Nephron progenitor cell (in vitro differentiated cells): ENCODE measurements at regions not wholly inside any gene's neighbourhood (a gene's known extent, or its start where the extent isn't known, plus 50 kb on each side); places are given as distances from the start of the nearest gene placed in this dataset.
"Not testable (repeated sequence)": the region's sequence is repeated elsewhere in the genome, so short reads cannot be mapped to it uniquely, and the experiment has no call there.

Experiments used
- DNase-seq: peaks from one replicate; pipeline ENCODE4 v3.0.0; 2021
- H3K27ac Mint-ChIP-seq: 2 replicates; pipeline ENCODE4 v1.8.0; 2021; ENCODE audit warnings: mild to moderate bottlenecking, moderate library complexity, mixed read lengths
- H3K27me3 Mint-ChIP-seq: 2 replicates; pipeline ENCODE4 v1.8.0; 2021; ENCODE audit warnings: mild to moderate bottlenecking, low read depth, mixed read lengths; ENCODE audit not compliant: poor library complexity
- H3K36me3 Mint-ChIP-seq: 2 replicates; pipeline ENCODE4 v1.8.0; 2021; ENCODE audit warnings: low read depth, mixed read lengths
- H3K4me1 Mint-ChIP-seq: 2 replicates; pipeline ENCODE4 v1.8.0; 2021; ENCODE audit warnings: mixed read lengths
- H3K4me3 Mint-ChIP-seq: 2 replicates; pipeline ENCODE4 v1.8.0; 2021; ENCODE audit warnings: mild to moderate bottlenecking, moderate library complexity, mixed read lengths
- H3K9me3 Mint-ChIP-seq: 2 replicates; pipeline ENCODE4 v1.8.0; 2021; ENCODE audit warnings: mild to moderate bottlenecking, moderate library complexity, mixed read lengths
- TF ChIP-seq, protein P1 (sequence below): fragments of 200-600 bp; sonication (generic); IDR thresholded peaks from 2 replicates; pipeline ENCODE4 v1.5.0; 2021; ENCODE audit warnings: antibody characterized with exemption

DNA sequence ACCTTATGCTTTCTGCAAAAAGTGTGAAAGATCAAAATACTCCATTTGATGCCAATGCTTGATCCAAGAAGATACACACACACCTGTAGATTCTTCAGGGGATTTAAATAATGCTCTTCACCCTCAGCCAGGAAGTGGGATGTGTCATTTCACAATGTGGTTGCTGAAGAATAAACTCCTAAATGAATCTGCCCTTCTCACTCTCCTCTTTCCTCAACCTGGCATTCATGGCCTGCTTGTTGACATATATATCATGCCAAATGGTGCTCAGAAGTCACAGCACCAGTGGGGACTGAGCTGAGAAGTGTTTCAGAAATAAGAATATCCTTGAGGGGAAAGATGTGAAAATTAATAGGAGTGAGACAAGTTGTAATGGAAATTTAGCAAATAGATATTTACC, 146.6 kb upstream of the ARHGEF26 start:
- H3K4me3 Mint-ChIP-seq = no peak overlapping the region
- TF ChIP-seq, protein P1, sequence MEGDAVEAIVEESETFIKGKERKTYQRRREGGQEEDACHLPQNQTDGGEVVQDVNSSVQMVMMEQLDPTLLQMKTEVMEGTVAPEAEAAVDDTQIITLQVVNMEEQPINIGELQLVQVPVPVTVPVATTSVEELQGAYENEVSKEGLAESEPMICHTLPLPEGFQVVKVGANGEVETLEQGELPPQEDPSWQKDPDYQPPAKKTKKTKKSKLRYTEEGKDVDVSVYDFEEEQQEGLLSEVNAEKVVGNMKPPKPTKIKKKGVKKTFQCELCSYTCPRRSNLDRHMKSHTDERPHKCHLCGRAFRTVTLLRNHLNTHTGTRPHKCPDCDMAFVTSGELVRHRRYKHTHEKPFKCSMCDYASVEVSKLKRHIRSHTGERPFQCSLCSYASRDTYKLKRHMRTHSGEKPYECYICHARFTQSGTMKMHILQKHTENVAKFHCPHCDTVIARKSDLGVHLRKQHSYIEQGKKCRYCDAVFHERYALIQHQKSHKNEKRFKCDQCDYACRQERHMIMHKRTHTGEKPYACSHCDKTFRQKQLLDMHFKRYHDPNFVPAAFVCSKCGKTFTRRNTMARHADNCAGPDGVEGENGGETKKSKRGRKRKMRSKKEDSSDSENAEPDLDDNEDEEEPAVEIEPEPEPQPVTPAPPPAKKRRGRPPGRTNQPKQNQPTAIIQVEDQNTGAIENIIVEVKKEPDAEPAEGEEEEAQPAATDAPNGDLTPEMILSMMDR = no peak
- no peaks in the 10 kb centered on the region for H3K9me3 Mint-ChIP-seq

DNA sequence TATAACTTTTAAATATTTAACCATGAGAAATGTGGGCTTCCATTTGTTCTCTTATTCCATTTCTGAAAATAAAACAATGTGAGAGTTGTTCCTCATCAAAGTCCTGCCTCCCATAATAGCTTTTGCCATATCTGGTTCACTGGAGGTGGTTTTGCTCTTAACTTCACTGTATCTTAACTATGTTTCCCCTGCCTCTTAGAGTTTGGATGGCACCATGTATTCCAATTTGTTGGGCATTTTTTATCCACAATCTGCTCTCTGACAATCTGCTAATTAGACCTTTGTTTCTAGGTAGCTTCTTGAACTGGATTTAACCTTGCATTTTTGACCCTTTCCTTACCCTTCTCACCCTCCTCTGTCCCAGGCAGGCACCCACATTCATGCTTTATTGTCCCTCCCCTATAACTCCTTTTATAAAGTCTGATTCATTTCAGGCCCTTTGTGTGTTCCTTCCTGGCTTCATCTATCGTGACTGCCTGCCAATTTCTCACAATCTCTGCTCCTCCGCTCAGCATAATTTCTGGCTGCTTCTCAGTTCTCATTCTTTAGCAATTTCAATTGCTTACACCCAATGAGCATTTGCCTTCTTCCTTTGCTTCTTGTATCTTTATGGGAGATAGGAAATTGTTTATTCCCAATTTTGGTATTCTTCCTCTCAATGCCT, 144.2 kb upstream of the ARHGEF26 start:
- Mint-ChIP-seq H3K4me3 (no peak overlapping the region), H3K4me1 (peaks cover 36% of the 10 kb centered on the region), H3K27me3 (peaks cover 4% of the 10 kb centered on the region), H3K36me3 (no peaks in the 10 kb centered on the region), H3K9me3 (peaks cover 3% of the 10 kb centered on the region), H3K27ac (no peak overlapping the region)
- TF ChIP-seq, protein P1 = no peak
- DNase-seq = no peak

More for the DNA sequence above, 146.6 kb upstream of the ARHGEF26 start:
- H3K4me1 Mint-ChIP-seq = peaks cover 26% of the 10 kb centered on the region
- peaks cover 4% of the 10 kb centered on the region for H3K27me3 Mint-ChIP-seq
- H3K27ac Mint-ChIP-seq = no peak overlapping the region
- DNase-seq = no peak
- no peaks in the 10 kb centered on the region for H3K36me3 Mint-ChIP-seq

DNA sequence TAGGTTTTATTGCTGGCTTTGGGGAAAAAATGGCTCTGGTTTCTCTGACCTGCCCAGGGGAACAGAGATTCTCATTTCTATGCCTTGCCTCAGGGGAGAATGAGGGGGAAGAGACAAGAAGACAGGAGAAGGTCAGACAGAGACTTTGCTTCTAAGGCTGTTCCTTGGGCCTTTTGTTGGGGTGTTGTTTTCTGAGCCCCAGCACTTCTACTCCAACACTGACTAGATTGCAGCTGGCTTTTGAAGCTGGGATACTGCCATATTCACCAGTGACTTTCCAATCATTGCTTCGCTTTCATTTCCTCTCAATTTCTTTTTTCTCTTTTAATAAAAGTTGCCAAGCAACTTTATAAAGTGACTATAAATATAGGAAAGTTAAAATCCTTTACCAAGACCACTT, 143.2 kb upstream of the ARHGEF26 start:
- Mint-ChIP-seq H3K9me3 (peaks cover 13% of the 10 kb centered on the region), H3K4me3 (no peak overlapping the region), H3K27ac (no peak overlapping the region), H3K27me3 (no peaks in the 10 kb centered on the region), H3K36me3 (no peaks in the 10 kb centered on the region), H3K4me1 (peaks cover 36% of the 10 kb centered on the region)
- TF ChIP-seq, protein P1 = no peak
- DNase-seq = no peak

DNA sequence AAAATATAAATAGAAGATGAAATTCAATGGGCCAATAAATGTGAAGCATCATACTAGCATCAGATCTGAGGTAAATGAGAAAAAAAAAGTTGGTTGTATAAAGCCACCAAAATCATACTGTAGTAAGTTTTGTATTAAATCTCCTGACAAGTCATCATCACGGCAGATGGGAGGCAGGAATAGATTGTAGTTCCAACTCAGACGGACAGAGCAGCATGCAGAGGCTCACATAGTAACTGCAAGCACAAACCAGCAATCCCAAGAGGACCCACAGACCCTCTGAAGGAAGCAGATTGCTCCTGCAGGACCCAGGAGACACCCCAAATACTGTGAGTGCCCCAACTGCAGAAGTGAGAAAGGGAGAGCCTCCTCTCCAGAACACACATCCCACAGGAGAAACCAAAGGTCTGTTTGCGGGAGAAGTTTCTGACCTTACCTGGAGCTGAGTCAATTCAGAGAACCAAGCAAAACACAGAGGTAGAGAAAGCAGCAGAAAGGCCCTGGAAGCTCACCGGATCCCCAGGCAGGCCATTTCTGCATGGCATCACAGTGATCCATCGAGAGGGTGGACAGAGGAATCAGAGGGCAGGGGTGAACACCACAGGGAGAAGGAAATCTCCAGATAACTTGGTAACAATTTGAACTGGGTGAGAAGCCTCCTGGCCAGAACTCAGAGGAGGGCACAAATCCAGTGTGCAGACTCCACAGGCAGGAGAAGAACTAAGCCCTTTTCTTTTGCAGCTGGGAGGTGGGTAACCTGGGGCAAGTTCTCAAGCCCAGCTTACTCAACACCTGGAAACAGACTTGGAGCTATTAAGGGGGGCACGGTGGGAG, 141.6 kb upstream of the ARHGEF26 start:
- H3K4me3 Mint-ChIP-seq = no peak overlapping the region
- no peaks in the 10 kb centered on the region for H3K27me3 Mint-ChIP-seq
- H3K9me3 Mint-ChIP-seq = peaks cover 16% of the 10 kb centered on the region
- DNase-seq = no peak
- H3K36me3 Mint-ChIP-seq = no peaks in the 10 kb centered on the region
- H3K27ac Mint-ChIP-seq = peak overlapping the region; percentile 81
- H3K4me1 Mint-ChIP-seq = peaks cover 25% of the 10 kb centered on the region
- TF ChIP-seq, protein P1 = no peak

DNA sequence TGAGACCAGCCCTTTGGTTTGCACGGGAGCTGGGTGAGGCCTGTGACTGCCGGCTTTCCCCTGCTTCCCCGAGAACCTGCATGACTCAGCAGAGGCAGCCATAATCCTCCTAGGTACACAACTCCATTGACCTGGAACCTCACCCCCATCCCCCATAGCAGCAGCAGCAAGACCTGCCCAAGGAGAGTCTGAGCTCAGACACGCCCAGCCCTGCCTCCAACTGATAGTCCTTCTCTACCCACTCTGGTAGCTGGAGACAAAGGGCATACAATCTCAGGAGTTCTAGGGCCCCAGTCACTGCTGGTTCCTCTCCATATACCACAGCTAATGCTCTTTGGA, 141.0 kb upstream of the ARHGEF26 start:
- H3K4me1 Mint-ChIP-seq = peaks cover 24% of the 10 kb centered on the region
- no peaks in the 10 kb centered on the region for H3K36me3 Mint-ChIP-seq
- DNase-seq = no peak
- peak overlapping the region; percentile 52 for H3K27ac Mint-ChIP-seq
- H3K9me3 Mint-ChIP-seq = peaks cover 16% of the 10 kb centered on the region
- no peak overlapping the region for H3K4me3 Mint-ChIP-seq
- no peaks in the 10 kb centered on the region for H3K27me3 Mint-ChIP-seq
- TF ChIP-seq, protein P1 = no peak

DNA sequence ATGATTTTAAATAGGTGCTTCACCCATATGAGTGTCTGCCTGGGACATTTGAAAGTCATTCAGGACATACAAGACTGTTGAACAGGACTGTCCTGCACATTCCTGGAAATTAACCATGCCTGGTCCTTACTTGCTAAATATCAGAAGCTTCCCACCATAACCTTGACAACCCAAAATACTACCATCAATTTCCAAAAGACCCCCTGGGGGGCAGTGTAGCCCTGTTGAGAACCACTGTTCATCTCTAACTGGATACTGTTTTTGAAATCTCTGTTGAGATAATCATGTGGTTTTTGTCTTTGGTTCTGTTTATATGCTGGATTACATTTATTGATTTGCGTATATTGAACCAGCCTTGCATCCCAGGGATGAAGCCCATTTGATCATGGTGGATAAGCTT, 123.8 kb upstream of the ARHGEF26 start:
- not testable (repeated sequence) for H3K36me3 Mint-ChIP-seq, H3K4me3 Mint-ChIP-seq, H3K27me3 Mint-ChIP-seq, H3K4me1 Mint-ChIP-seq
- peaks cover 14% of the 10 kb centered on the region for H3K9me3 Mint-ChIP-seq
- peak overlapping the region; percentile 39 for H3K27ac Mint-ChIP-seq
- DNase-seq = peak; percentile 13
